SK-N-SH (cell line): ENCODE measurements at regions not wholly inside any gene's neighbourhood (a gene's known extent, or its start where the extent isn't known, plus 50 kb on each side); places are given as distances from the start of the nearest gene placed in this dataset.

Experiments used
- CTCF ChIA-PET: fragments of 300-600, 350-600 bp; formaldehyde crosslinking; extraction: SDS; loops from one replicate; lab custom pipeline; 2021; lab: Yijun Ruan, JAX
- POLR2A ChIA-PET: fragments of 350-600 bp; sonication (Branson Sonifier 250); formaldehyde crosslinking; extraction: SDS; loops from one replicate; lab custom pipeline; 2020; ENCODE audit warnings: antibody characterized with exemption, inconsistent platforms; lab: Yijun Ruan, JAX
- DNase-seq: peaks from one replicate; pipeline ENCODE4 v3.0.0; 2012
- H2AFZ ChIP-seq: fragments of 200-600 bp; sonication (generic); 2 replicates; pipeline ENCODE4 v1.8.1; 2016; ENCODE audit warnings: antibody characterized with exemption, mild to moderate bottlenecking, low read depth
- H3F3A ChIP-seq: fragments of 200-600 bp; sonication (generic); replicated peaks from 2 replicates; pipeline ENCODE3; 2016; ENCODE audit warnings: antibody characterized with exemption, mild to moderate bottlenecking; ENCODE audit not compliant: insufficient read depth
- H3K27ac ChIP-seq, 2 experiments: fragments of 200-500 bp in 1 of 2; fragments of 200-600 bp in 1 of 2; sonication (Bioruptor generic) in 1 of 2; sonication (generic), shearing (Covaris generic) in 1 of 2; 2 replicates each; pipeline versions ENCODE4 v1.5.1 to v1.6.1; 2014 to 2016; ENCODE audit warnings: low read depth in 2 of 2, inconsistent platforms in 1 of 2, low read length in 1 of 2, mild to moderate bottlenecking in 1 of 2, mixed read lengths in 1 of 2
- H3K27me3 ChIP-seq: fragments of 200-600 bp; sonication (generic), shearing (Covaris generic); 2 replicates; pipeline ENCODE4 v1.6.1; 2016; ENCODE audit warnings: mixed run types; ENCODE audit not compliant: insufficient read depth
- H3K36me3 ChIP-seq, 2 experiments: fragments of 200-500 bp in 1 of 2; fragments of 200-600 bp in 1 of 2; sonication (Bioruptor generic) in 1 of 2; sonication (generic) in 1 of 2; replicated peaks in 1 of 2; 2 replicates each; pipeline versions ENCODE3 to v1.5.1; 2014 to 2016; ENCODE audit warnings: low read length in 1 of 2, mild to moderate bottlenecking in 1 of 2; ENCODE audit not compliant: insufficient read depth in 2 of 2, control insufficient read depth in 1 of 2
- H3K4me1 ChIP-seq, 2 experiments: fragments of 200-500 bp in 1 of 2; fragments of 200-600 bp in 1 of 2; sonication (Bioruptor generic) in 1 of 2; sonication (generic), shearing (Covaris generic) in 1 of 2; 2 replicates each; pipeline versions ENCODE4 v1.5.1 to v1.6.1; 2014 to 2016; ENCODE audit warnings: low read depth in 1 of 2, low read length in 1 of 2, mixed run types in 1 of 2; ENCODE audit not compliant: insufficient read depth in 2 of 2, control insufficient read depth in 1 of 2
- H3K4me2 ChIP-seq: fragments of 200-600 bp; sonication (generic), shearing (Covaris generic); 2 replicates; pipeline ENCODE4 v1.6.1; 2017; ENCODE audit warnings: mixed run types
- H3K4me3 ChIP-seq, 2 experiments: fragments of 200-500 bp in 1 of 2; fragments of 200-600 bp in 1 of 2; sonication (Bioruptor generic) in 1 of 2; sonication (generic), shearing (Covaris generic) in 1 of 2; 2 replicates each; pipeline versions ENCODE4 v1.5.1 to v1.8.1; 2014 to 2016; ENCODE audit warnings: low read depth in 2 of 2, inconsistent platforms in 1 of 2, low read length in 1 of 2, mild to moderate bottlenecking in 1 of 2, mixed read lengths in 1 of 2, moderate library complexity in 1 of 2
- H3K79me2 ChIP-seq: fragments of 200-600 bp; sonication (generic); 2 replicates; pipeline ENCODE4 v1.8.1; 2017; ENCODE audit warnings: mild to moderate bottlenecking; ENCODE audit not compliant: insufficient read depth
- H3K9ac ChIP-seq: fragments of 200-600 bp; sonication (generic); 2 replicates; pipeline ENCODE4 v1.6.1; 2017; ENCODE audit warnings: mixed run types
- H3K9me2 ChIP-seq: fragments of 200-600 bp; sonication (generic); 2 replicates; pipeline ENCODE4 v1.6.1; 2017; ENCODE audit warnings: mixed run types
- H3K9me3 ChIP-seq: fragments of 200-600 bp; sonication (generic); 2 replicates; pipeline ENCODE4 v1.6.1; 2017; ENCODE audit warnings: mixed run types, mild to moderate bottlenecking, moderate library complexity
- H4K20me1 ChIP-seq: fragments of 200-600 bp; sonication (generic); 2 replicates; pipeline ENCODE4 v1.6.1; 2017; ENCODE audit warnings: mild to moderate bottlenecking, mixed run types; ENCODE audit not compliant: insufficient read depth
- CHD2 ChIP-seq: fragments of 150-350 bp; IDR thresholded peaks from 2 replicates; pipeline ENCODE4 v1.6.1; 2018; ENCODE audit warnings: low read length; ENCODE audit not compliant: partially characterized antibody
- FOXJ3 ChIP-seq: sonication (generic); formaldehyde crosslinking; IDR thresholded peaks from 2 replicates; pipeline ENCODE4 v1.5.1; 2020; ENCODE audit warnings: mild to moderate bottlenecking, missing genetic modification reagents
- FOXM1 ChIP-seq: IDR thresholded peaks from 2 replicates; pipeline ENCODE4 v1.4.0; 2012; ENCODE audit warnings: low read depth, mild to moderate bottlenecking
- GABPA ChIP-seq: IDR thresholded peaks from 2 replicates; pipeline ENCODE4 v1.4.0; 2012; ENCODE audit warnings: low read depth, mild to moderate bottlenecking
- JUND ChIP-seq: IDR thresholded peaks from 2 replicates; pipeline ENCODE4 v1.4.0; 2012
- MXI1 ChIP-seq: IDR thresholded peaks from 2 replicates; pipeline ENCODE4 v1.6.1; 2012; ENCODE audit warnings: mild to moderate bottlenecking, low read depth, low read length, improper control_type of control experiment
- RCOR1 ChIP-seq: fragments of 150-350 bp; IDR thresholded peaks from 2 replicates; pipeline ENCODE4 v1.6.1; 2017; ENCODE audit warnings: antibody characterized with exemption, low read length
- SMC3 ChIP-seq: IDR thresholded peaks from 2 replicates; pipeline ENCODE4 v1.6.1; 2012; ENCODE audit warnings: low read depth, low read length, improper control_type of control experiment
- TCF12 ChIP-seq: IDR thresholded peaks from 2 replicates; pipeline ENCODE4 v1.4.0; 2012
- WGBS: methylation state at CpG from one replicate; pipeline ENCODE4 v1.1.6; 2017; ENCODE audit warnings: low lambda C conversion rate; 5-methylcytosine and 5-hydroxymethylcytosine counted together
- TF ChIP-seq, protein P1 (sequence below): fragments of 150-350 bp; IDR thresholded peaks from 2 replicates; pipeline ENCODE4 v1.6.1; 2017; ENCODE audit warnings: antibody characterized with exemption, low read length, low read depth, borderline replicate concordance
- TF ChIP-seq, protein P2 (sequence below): IDR thresholded peaks from 2 replicates; pipeline ENCODE4; 2012
- TF ChIP-seq, protein P3 (sequence below): IDR thresholded peaks from 2 replicates; pipeline ENCODE4 v1.4.0; 2012; ENCODE audit warnings: low read depth, borderline replicate concordance
- TF ChIP-seq, protein P4 (sequence below): IDR thresholded peaks from 2 replicates; pipeline ENCODE4 v1.6.1; 2012; ENCODE audit warnings: mild to moderate bottlenecking, low read depth, low read length, moderate library complexity
- TF ChIP-seq, protein P5 (sequence below): fragments of 200-600 bp; sonication (generic); IDR thresholded peaks from 2 replicates; pipeline ENCODE4 v1.6.1; 2017; ENCODE audit warnings: antibody characterized with exemption, mild to moderate bottlenecking, moderate library complexity

DNA sequence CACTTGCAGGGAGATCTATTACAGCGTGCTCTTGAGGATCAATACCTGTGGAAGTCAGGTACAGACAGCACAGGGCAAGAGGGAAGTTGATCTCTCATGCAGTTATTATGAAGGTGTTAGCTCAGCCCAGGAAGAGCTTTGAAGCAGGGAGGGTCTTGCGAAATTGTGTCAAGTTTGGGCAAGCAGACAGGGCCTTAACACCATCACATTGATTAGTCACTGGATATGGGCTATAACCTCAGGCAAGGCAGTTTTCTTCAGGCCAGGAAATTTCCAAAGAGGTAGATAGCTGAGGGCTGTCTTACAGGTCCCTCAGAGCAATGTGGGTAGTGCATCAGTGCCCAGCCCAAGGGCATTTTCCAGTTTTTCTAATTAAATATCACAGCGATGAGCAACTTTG lies 643.8 kb downstream of the DHX35 start:
- Histone ChIP-seq H3K27me3 (no peaks in the 10 kb centered on the region), H3K4me3 (no peak overlapping the region), H3K9me2 (no peaks in the 10 kb centered on the region), H3K27ac (no peak overlapping the region), H3K36me3 (no peaks in the 10 kb centered on the region), H3F3A (no peaks in the 10 kb centered on the region), H4K20me1 (no peaks in the 10 kb centered on the region), H3K9ac (no peak overlapping the region), H3K4me1 (no peaks in the 10 kb centered on the region), H3K79me2 (no peaks in the 10 kb centered on the region), H3K9me3 (no peaks in the 10 kb centered on the region), H3K4me2 (no peak overlapping the region), H2AFZ (no peak overlapping the region)
- ChIA-PET CTCF (no interaction called here), POLR2A (no interaction called here)
- TF ChIP-seq, protein P1, sequence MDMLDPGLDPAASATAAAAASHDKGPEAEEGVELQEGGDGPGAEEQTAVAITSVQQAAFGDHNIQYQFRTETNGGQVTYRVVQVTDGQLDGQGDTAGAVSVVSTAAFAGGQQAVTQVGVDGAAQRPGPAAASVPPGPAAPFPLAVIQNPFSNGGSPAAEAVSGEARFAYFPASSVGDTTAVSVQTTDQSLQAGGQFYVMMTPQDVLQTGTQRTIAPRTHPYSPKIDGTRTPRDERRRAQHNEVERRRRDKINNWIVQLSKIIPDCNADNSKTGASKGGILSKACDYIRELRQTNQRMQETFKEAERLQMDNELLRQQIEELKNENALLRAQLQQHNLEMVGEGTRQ = no peak
- DNase-seq = no peak
- WGBS = 14% methylated on average over 3 of the region's 3 CpGs

DNA sequence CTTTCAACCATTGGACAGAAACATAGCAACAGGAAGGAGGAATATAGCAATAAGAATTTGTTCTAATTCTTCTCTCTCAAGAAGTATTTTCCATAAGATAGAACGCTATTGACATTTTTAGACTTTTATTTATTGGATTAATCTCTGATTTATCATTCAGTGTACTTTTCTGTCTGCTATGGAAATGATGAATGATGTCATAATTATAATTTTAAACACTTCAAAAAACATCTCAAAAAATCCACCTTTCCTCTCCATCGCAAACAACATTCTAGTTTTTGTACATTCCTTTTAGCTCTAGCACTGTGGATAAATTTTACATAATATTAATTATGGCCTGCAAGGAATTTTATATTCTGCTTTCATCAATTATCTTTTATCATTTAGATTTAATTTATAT lies 643.2 kb downstream of the DHX35 start:
- no peak for DNase-seq
- Histone ChIP-seq H2AFZ (no peak overlapping the region), H3K9me3 (no peaks in the 10 kb centered on the region), H3K4me2 (no peak overlapping the region), H3K27me3 (no peaks in the 10 kb centered on the region), H3F3A (no peaks in the 10 kb centered on the region), H3K79me2 (no peaks in the 10 kb centered on the region), H3K9ac (no peak overlapping the region), H3K27ac (no peak overlapping the region), H4K20me1 (no peaks in the 10 kb centered on the region), H3K36me3 (no peaks in the 10 kb centered on the region), H3K4me1 (no peaks in the 10 kb centered on the region), H3K9me2 (no peaks in the 10 kb centered on the region), H3K4me3 (no peak overlapping the region)
- 28% methylated on average over 2 of the region's 2 CpGs for WGBS
- TF ChIP-seq, protein P2, sequence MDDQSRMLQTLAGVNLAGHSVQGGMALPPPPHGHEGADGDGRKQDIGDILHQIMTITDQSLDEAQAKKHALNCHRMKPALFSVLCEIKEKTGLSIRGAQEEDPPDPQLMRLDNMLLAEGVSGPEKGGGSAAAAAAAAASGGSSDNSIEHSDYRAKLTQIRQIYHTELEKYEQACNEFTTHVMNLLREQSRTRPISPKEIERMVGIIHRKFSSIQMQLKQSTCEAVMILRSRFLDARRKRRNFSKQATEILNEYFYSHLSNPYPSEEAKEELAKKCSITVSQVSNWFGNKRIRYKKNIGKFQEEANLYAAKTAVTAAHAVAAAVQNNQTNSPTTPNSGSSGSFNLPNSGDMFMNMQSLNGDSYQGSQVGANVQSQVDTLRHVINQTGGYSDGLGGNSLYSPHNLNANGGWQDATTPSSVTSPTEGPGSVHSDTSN = no peak
- no peak for TF ChIP-seq JUND
- no peak for TF ChIP-seq MXI1
- TF ChIP-seq FOXJ3 (CRISPR knock-in tag) = no peak
- TF ChIP-seq GABPA = no peak
- TF ChIP-seq, protein P3, sequence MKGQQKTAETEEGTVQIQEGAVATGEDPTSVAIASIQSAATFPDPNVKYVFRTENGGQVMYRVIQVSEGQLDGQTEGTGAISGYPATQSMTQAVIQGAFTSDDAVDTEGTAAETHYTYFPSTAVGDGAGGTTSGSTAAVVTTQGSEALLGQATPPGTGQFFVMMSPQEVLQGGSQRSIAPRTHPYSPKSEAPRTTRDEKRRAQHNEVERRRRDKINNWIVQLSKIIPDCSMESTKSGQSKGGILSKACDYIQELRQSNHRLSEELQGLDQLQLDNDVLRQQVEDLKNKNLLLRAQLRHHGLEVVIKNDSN = no peak
- no peak for TF ChIP-seq CHD2
- CTCF ChIA-PET = interaction anchor here (1.3 kb wide), 1 partner anchor 336 kb away, joined by 4 read pairs; no protein-coding TSS in a partner anchor
- POLR2A ChIA-PET = no interaction called here

DNA sequence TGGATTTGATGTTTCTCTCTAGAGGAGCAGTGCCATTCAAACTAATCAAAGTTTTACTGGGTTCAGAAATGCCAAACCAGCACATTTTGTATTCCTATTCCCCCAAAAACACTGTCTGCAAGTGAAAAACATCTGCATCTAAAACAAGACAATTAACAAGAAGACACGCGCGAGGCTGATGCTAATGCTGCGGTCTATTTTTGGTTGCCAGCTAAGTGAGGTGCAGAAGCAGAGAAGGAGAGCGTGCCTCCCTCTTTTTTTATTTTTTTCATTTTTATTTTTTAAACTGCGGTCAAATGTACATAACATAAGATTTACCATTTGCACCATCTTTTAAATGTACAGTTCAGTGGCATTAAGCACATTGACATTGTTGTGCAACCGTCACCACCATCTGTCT lies 641.1 kb downstream of the DHX35 start:
- Histone ChIP-seq H3K4me1 (no peaks in the 10 kb centered on the region), H3K79me2 (no peaks in the 10 kb centered on the region), H3K9ac (no peak overlapping the region), H3K27me3 (no peaks in the 10 kb centered on the region), H3F3A (no peaks in the 10 kb centered on the region), H3K36me3 (no peaks in the 10 kb centered on the region), H3K4me2 (no peak overlapping the region), H2AFZ (no peak overlapping the region), H3K4me3 (no peak overlapping the region), H3K9me2 (no peaks in the 10 kb centered on the region), H3K9me3 (no peaks in the 10 kb centered on the region), H4K20me1 (no peaks in the 10 kb centered on the region), H3K27ac (no peak overlapping the region)
- no peak for DNase-seq
- 72% methylated on average over 7 of the region's 7 CpGs for WGBS
- POLR2A ChIA-PET = no interaction called here
- CTCF ChIA-PET = interaction anchor here (1.6 kb wide), 1 partner anchor 271 kb away, joined by 3 read pairs; no protein-coding TSS in a partner anchor
- TF ChIP-seq RCOR1 (no peak), TCF12 (no peak), FOXM1 (no peak), SMC3 (no peak)
- TF ChIP-seq, protein P4, sequence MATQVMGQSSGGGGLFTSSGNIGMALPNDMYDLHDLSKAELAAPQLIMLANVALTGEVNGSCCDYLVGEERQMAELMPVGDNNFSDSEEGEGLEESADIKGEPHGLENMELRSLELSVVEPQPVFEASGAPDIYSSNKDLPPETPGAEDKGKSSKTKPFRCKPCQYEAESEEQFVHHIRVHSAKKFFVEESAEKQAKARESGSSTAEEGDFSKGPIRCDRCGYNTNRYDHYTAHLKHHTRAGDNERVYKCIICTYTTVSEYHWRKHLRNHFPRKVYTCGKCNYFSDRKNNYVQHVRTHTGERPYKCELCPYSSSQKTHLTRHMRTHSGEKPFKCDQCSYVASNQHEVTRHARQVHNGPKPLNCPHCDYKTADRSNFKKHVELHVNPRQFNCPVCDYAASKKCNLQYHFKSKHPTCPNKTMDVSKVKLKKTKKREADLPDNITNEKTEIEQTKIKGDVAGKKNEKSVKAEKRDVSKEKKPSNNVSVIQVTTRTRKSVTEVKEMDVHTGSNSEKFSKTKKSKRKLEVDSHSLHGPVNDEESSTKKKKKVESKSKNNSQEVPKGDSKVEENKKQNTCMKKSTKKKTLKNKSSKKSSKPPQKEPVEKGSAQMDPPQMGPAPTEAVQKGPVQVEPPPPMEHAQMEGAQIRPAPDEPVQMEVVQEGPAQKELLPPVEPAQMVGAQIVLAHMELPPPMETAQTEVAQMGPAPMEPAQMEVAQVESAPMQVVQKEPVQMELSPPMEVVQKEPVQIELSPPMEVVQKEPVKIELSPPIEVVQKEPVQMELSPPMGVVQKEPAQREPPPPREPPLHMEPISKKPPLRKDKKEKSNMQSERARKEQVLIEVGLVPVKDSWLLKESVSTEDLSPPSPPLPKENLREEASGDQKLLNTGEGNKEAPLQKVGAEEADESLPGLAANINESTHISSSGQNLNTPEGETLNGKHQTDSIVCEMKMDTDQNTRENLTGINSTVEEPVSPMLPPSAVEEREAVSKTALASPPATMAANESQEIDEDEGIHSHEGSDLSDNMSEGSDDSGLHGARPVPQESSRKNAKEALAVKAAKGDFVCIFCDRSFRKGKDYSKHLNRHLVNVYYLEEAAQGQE = no peak
- TF ChIP-seq, protein P5, sequence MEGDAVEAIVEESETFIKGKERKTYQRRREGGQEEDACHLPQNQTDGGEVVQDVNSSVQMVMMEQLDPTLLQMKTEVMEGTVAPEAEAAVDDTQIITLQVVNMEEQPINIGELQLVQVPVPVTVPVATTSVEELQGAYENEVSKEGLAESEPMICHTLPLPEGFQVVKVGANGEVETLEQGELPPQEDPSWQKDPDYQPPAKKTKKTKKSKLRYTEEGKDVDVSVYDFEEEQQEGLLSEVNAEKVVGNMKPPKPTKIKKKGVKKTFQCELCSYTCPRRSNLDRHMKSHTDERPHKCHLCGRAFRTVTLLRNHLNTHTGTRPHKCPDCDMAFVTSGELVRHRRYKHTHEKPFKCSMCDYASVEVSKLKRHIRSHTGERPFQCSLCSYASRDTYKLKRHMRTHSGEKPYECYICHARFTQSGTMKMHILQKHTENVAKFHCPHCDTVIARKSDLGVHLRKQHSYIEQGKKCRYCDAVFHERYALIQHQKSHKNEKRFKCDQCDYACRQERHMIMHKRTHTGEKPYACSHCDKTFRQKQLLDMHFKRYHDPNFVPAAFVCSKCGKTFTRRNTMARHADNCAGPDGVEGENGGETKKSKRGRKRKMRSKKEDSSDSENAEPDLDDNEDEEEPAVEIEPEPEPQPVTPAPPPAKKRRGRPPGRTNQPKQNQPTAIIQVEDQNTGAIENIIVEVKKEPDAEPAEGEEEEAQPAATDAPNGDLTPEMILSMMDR = no peak
- TF ChIP-seq, protein P1 = no peak
